ENCODE measurements at regions not wholly inside any gene's neighbourhood (a gene's known extent, or its start where the extent isn't known, plus 50 kb on each side); places are given as distances from the start of the nearest gene placed in this dataset.

- no peak overlapping the region for H3K4me3 Mint-ChIP-seq
- DNase-seq (no peak), ATAC-seq (ENCODE audit: low read depth) (no peak)
- intact Hi-C loops (cut with micrococcal nuclease): no loop called here
- ChIA-PET CTCF (no interaction called here), POLR2A (no interaction called here)
- H3K9me3 Mint-ChIP-seq: peaks cover 10% of the 10 kb centered on the region
- no peak overlapping the region for H3K27ac Mint-ChIP-seq
- no peaks in the 10 kb centered on the region for H3K4me1 Mint-ChIP-seq
- TF ChIP-seq, protein P1, sequence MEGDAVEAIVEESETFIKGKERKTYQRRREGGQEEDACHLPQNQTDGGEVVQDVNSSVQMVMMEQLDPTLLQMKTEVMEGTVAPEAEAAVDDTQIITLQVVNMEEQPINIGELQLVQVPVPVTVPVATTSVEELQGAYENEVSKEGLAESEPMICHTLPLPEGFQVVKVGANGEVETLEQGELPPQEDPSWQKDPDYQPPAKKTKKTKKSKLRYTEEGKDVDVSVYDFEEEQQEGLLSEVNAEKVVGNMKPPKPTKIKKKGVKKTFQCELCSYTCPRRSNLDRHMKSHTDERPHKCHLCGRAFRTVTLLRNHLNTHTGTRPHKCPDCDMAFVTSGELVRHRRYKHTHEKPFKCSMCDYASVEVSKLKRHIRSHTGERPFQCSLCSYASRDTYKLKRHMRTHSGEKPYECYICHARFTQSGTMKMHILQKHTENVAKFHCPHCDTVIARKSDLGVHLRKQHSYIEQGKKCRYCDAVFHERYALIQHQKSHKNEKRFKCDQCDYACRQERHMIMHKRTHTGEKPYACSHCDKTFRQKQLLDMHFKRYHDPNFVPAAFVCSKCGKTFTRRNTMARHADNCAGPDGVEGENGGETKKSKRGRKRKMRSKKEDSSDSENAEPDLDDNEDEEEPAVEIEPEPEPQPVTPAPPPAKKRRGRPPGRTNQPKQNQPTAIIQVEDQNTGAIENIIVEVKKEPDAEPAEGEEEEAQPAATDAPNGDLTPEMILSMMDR (IDR thresholded peaks at IDR 0.05): no peak
- no peaks in the 10 kb centered on the region for H3K27me3 Mint-ChIP-seq
- H3K36me3 Mint-ChIP-seq (ENCODE audit: low read depth): no peaks in the 10 kb centered on the region
Measured at GRCh38 chr4:187893418-187893817, 102.2 kb upstream of the ZFP42 start.

DNA sequence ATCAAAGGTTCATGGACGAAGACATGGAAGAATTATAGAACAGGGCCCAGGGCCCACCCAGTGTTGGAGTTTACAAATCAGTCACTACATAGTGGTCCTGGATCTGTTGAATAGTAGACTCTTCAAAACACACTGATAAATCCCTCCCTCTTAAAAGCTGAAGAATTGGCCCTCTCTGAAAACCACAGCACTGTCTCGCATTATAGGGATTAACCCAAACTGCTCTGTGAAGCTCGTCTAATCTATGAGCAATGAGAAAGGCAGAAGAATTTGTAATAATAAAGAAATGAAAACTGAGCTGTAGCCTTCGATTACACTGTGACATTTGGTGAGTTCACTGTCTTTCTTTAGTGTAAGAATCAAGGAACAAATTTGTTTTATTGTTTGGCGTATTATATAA is 92.5 kb upstream of the ZFP42 start:
- no peak for DNase-seq
- Mint-ChIP-seq H3K9me3 (peaks cover 13% of the 10 kb centered on the region), H3K4me1 (no peaks in the 10 kb centered on the region), H3K27me3 (no peaks in the 10 kb centered on the region), H3K27ac (no peak overlapping the region), H3K36me3 (ENCODE audit: low read depth) (no peaks in the 10 kb centered on the region), H3K4me3 (no peak overlapping the region)
- TF ChIP-seq, protein P1 (IDR thresholded peaks at IDR 0.05): no peak
- CTCF ChIA-PET: no interaction called here
- ATAC-seq (ENCODE audit: low read depth): no peak
- intact Hi-C loops (cut with micrococcal nuclease): no loop called here
- POLR2A ChIA-PET: no interaction called here

DNA sequence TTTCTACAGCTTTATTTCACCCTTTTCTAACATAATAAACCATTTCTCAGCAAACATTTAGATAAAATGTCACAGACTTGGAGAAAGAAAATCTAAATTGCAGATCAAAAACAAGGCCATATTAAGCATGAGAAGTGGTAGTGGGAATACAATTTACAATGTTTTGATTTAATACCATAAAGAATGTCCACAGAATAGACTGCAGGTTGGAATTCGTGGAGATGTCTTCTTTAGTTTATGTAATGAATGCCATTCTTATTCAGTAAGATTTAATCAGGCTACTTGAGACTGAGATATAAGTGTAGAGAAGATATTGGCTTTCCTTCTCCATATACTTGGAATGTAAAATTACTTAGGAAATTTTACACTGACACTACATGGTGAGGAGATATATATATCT is 91.9 kb upstream of the ZFP42 start:
- Mint-ChIP-seq H3K27me3 (no peaks in the 10 kb centered on the region), H3K27ac (no peak overlapping the region), H3K4me1 (no peaks in the 10 kb centered on the region), H3K36me3 (ENCODE audit: low read depth) (no peaks in the 10 kb centered on the region), H3K9me3 (peaks cover 13% of the 10 kb centered on the region), H3K4me3 (no peak overlapping the region)
- ChIA-PET CTCF (no interaction called here), POLR2A (no interaction called here)
- no peak for DNase-seq
- TF ChIP-seq, protein P1 (IDR thresholded peaks at IDR 0.05): no peak
- intact Hi-C loops (cut with micrococcal nuclease): no loop called here
- ATAC-seq (ENCODE audit: low read depth): no peak

GRCh38 chr4:187908079-187908561 is 87.5 kb upstream of the ZFP42 start:
- Mint-ChIP-seq H3K27me3 (no peaks in the 10 kb centered on the region), H3K9me3 (peaks cover 7% of the 10 kb centered on the region), H3K27ac (no peak overlapping the region), H3K4me1 (no peaks in the 10 kb centered on the region), H3K36me3 (ENCODE audit: low read depth) (no peaks in the 10 kb centered on the region), H3K4me3 (no peak overlapping the region)
- TF ChIP-seq, protein P1 (IDR thresholded peaks at IDR 0.05): no peak
- no peak for DNase-seq
- CTCF ChIA-PET: no interaction called here
- POLR2A ChIA-PET: no interaction called here
- ATAC-seq (ENCODE audit: low read depth): no peak
- intact Hi-C loops (cut with micrococcal nuclease): no loop called here

DNA sequence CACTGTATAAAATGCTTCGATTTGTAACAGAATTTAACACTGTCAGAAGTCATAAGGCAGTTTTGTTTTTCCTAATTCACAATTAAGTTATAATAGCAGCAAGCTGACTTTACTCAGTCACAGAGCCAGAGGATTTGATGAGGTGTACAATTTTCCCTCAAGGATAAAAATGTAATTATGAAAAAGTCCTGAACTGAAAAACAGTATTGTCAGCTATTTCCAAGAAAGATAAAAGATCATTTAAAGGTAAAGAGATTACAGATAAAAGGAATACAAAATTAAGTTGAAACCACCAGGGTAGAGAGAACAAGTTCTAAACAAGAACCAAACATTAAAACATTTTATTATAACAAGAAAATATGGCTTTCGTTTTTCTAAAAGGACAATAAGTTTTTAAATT is 86.8 kb upstream of the ZFP42 start:
- H3K27me3 Mint-ChIP-seq: no peaks in the 10 kb centered on the region
- ATAC-seq (ENCODE audit: low read depth): no peak
- no peaks in the 10 kb centered on the region for H3K36me3 Mint-ChIP-seq (ENCODE audit: low read depth)
- DNase-seq: no peak
- ChIA-PET POLR2A (no interaction called here), CTCF (no interaction called here)
- H3K9me3 Mint-ChIP-seq: peaks cover 9% of the 10 kb centered on the region
- no peaks in the 10 kb centered on the region for H3K4me1 Mint-ChIP-seq
- TF ChIP-seq, protein P1 (IDR thresholded peaks at IDR 0.05): no peak
- no peak overlapping the region for H3K27ac Mint-ChIP-seq
- no peak overlapping the region for H3K4me3 Mint-ChIP-seq
- intact Hi-C loops (cut with micrococcal nuclease): no loop called here
